ENCODE measurements at regions not wholly inside any gene's neighbourhood (a gene's known extent, or its start where the extent isn't known, plus 50 kb on each side); places are given as distances from the start of the nearest gene placed in this dataset.

- no peak overlapping the region for H3K9ac ChIP-seq (ENCODE audit: insufficient read depth in 1 of 2, low read depth in 2 of 2, low read length in 2 of 2)
- no peaks in the 10 kb centered on the region for H3K79me2 ChIP-seq (ENCODE audit: control insufficient read depth, insufficient read depth, low read length)
- H2AFZ ChIP-seq (ENCODE audit: low read depth, low read length) = no peak overlapping the region
- ATAC-seq = no peak
- BruUV-seq (replicated peaks) = no TSS peak
- no peak for TF ChIP-seq DNMT1 (IDR thresholded peaks at IDR 0.05)
- TF ChIP-seq ZNF316 (IDR thresholded peaks at IDR 0.05) = no peak
- TF ChIP-seq ZNF253 (CRISPR knock-in tag; conservative IDR thresholded peaks at IDR 0.05) = no peak
- TF ChIP-seq COPS2 (conservative IDR thresholded peaks at IDR 0.05) = no peak
- TF ChIP-seq HDAC1 (IDR thresholded peaks at IDR 0.05) = no peak
- TF ChIP-seq NFXL1 (CRISPR knock-in tag; IDR thresholded peaks at IDR 0.05) = no peak
- TF ChIP-seq NFIX (CRISPR knock-in tag; IDR thresholded peaks at IDR 0.05; ENCODE audit: low read depth) = no peak
- TF ChIP-seq SMARCB1 (IDR thresholded peaks at IDR 0.05; ENCODE audit: insufficient read length, low read depth) = no peak
- no peak for TF ChIP-seq RBM15 (IDR thresholded peaks at IDR 0.05; ENCODE audit: insufficient read depth, low read length)
- no peak for TF ChIP-seq RBBP5 (IDR thresholded peaks at IDR 0.05; ENCODE audit: borderline replicate concordance, insufficient read depth, low read length, poor library complexity, severe bottlenecking)
- TF ChIP-seq GATAD2B (IDR thresholded peaks at IDR 0.05; ENCODE audit: borderline replicate concordance) = no peak
- TF ChIP-seq ZNF263 (CRISPR knock-in tag; IDR thresholded peaks at IDR 0.05; ENCODE audit: borderline replicate concordance) = no peak
- no peaks in the 10 kb centered on the region for H3K9me1 ChIP-seq (ENCODE audit: control insufficient read depth, insufficient read depth, low read length)
- WGBS (ENCODE audit: insufficient coverage, low coverage, missing lambda C conversion rate) = 2% methylated on average over 6 of the region's 6 CpGs
- H3K4me2 ChIP-seq (ENCODE audit: insufficient read depth, low read length) = no peak overlapping the region
- CTCF ChIA-PET (ENCODE audit: low intra/inter-chr PET ratio) = no interaction called here
- H3K36me3 ChIP-seq (ENCODE audit: control insufficient read depth, insufficient read depth, low read length) = no peaks in the 10 kb centered on the region
- in situ Hi-C loops (cut with MboI) (no loop called here), intact Hi-C loops (cut with micrococcal nuclease) (no loop called here)
- no peaks in the 10 kb centered on the region for H3K4me1 ChIP-seq (replicated peaks in 1 of 2; ENCODE audit: control insufficient read depth in 2 of 2, insufficient read depth in 2 of 2, low read length in 2 of 2)
- H4K20me1 ChIP-seq (replicated peaks; ENCODE audit: control insufficient read depth, insufficient read depth, low read length) = no peaks in the 10 kb centered on the region
- H3K27ac ChIP-seq (ENCODE audit: extremely low read depth, low read depth, low read length) = no peak overlapping the region
- H3K9me3 ChIP-seq (replicated peaks; ENCODE audit: control insufficient read depth, insufficient read depth, low read depth, low read length) = no peaks in the 10 kb centered on the region
- no peak for FAIRE-seq
- DNase-seq (ENCODE audit: extremely low read depth in 1 of 4, low spot score in 3 of 4) = no peak
- H3K27me3 ChIP-seq (ENCODE audit: control insufficient read depth in 2 of 2, insufficient read depth in 2 of 2, low read length in 2 of 2) = no peaks in the 10 kb centered on the region
- H3K4me3 ChIP-seq = no peak overlapping the region
- POLR2A ChIA-PET = no interaction called here
Measured at GRCh38 chr14:52179141-52179790, 88.2 kb upstream of the PTGDR start.
